NCI-H748 (cell line): ENCODE measurements at regions not wholly inside any gene's neighbourhood (a gene's known extent, or its start where the extent isn't known, plus 50 kb on each side); places are given as distances from the start of the nearest gene placed in this dataset.
"Not testable (repeated sequence)": the region's sequence is repeated elsewhere in the genome, so short reads cannot be mapped to it uniquely, and the experiment has no call there.

Experiments
- DNase-seq: peaks from one replicate; lab custom pipeline; 2025; ENCODE audit not compliant: unreplicated experiment; lab: John Stamatoyannopoulos, UW

DNA sequence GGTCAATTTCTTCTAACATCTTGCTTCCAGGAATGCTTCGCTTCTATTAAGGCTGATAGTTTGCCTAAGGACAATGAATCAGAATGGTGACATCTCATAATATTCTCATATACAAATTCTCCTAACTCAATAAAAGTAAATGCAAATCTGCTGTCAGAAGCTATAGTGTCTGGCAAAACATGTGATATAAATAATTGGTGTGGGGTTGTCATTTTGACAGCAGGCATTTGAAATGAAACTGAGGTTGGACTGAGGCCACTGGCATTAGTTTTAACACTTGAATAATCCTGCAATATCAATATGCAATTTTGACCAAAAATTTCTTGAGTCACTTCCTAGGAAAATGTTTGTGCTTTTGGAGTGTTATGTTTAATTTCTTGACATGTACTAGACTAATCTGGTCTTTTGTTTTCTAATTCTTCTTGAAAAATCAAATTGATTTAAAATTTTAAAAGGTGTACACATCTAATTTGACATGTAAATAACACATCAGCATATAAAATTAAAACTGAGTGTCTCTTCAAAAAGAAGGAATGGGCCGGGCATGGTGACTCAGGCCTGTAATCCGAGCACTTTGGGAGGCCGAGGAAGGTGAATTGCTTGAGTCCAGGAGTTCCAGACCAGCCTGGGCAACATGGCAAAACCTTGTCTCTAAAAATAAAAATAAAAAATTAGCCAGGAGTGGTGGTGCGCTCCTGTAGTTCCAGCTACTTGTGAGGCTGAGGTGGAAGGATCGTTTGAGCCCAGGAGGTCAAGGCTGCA lies 92.3 kb upstream of the BTG1 start:
- no peak for DNase-seq

DNA sequence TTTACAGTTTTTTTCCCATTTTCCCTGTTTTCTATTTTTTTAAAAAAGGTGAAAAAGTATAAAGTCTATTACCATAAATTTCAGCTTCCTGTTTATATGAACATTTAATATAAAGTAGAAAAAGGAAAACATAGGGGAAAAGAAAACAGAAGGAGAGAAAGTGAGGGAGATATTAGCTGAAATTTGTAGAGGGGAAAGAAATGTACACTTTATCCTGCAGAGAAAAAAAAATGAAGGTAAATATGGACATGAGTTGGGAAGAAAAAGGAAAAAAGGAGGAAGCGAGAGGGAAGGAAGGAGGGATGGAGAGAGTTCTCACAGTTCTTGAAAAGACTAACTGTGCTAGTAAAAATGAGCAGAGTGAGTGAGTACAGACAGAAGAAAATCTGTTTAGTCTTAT lies 91.6 kb upstream of the BTG1 start:
- DNase-seq = no peak

DNA sequence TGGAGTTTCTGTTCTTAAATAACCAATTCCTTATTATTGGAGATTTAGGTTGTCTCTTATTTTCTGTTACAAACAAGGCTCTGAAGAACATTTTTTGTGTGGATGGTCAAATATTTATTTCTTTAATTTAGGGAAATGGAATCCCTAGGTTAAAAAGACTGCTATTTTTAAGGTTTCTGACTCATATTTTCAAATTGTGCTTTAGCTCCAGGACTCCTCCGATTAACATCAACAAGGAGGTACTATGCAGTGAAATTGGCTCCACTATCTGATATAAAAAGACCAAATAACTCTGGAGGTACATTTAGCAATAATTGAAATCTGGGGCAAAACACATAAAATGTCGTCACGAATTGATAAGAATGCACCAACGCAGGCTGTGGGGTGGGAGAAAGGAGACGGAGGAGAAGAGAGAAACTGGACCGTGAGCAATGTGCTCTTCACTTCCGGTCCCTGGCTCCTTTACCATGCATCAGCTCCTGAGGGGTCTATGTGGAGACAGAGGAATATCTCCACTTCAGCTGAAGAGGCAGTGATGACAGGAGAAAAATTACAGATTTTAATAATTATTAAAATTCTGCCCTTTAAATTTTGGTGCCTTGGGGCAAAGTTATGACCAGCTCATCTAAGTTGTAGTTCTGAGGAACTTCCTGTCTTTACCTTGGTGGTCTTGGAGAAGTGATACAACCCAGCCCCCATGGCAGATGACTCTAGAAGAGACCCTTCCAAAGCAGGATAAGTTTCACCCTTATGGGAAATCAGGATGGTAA lies 90.2 kb upstream of the BTG1 start:
- no peak for DNase-seq

DNA sequence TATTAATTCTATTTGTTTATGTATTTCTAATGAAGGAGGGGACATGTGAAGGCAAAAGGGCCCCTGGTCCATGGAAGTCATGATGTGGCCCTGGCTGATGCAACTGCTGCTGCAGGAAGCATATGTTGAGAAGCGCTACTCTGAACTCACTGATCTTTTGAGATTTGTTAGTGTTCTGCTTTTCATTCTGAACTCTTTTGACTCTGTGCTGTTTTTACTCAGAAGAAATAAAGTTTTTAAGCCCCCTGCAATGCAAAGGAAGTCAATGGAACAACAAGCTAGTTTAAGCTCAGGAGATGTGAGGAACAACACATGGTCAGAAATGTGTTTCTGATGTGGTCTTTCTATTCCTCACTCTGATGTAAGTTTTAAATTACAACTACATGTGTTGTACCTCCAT lies 88.9 kb upstream of the BTG1 start:
- DNase-seq = no peak

DNA sequence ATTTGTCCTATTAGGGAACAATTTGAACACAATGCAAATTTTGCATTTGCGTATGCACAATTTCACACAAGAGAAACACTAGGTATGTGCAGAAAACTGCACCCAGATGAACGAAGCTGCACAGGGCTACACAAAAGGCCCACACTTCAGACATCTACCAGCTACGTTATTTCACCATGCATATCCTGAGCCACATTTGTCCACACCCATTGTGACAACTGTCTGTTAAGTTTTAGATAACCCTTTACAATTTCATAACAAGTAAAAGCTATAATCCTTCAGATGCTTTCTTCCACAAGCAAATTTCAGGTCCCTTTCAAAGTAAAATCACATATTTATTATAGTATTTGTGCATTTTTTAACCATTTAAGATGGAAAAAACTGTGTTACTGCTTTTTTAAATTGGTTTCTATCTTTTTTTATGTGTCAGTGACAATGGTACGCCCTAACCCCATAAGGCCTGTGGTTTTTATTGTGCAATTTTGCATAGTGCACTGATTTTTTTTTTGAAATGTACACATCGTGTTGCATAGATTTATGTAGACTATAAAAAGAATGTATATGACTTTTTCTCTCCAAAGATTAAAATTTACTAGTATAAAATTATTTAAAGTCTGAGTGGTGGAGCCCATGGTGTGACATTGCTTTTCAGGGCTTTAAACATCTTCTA lies 87.8 kb upstream of the BTG1 start:
- no peak for DNase-seq

DNA sequence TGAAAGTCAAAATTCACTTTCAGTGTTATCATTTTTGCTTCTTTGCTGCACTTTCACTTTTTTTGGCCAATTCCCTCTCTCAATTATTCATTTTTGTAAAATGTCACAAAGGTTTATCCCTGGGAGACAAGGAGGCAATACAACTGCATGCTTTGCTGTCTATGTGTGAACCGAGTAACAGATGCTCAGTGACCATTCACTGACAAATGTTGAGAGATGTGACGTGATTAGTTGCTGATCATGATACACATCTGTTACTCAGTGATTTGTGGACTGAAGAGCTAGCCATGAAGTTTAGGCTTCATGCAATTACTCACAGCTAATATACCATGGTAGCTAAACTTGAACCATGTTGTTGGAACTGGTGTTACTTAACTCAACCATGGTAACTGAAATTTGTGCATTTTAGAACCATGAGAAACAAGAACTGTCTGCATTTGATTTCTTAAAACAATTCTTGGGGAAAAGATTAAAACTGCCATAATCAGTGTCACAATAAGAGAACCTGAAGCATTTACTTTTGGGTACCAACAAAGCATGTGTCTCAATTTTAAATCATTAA lies 86.8 kb upstream of the BTG1 start:
- DNase-seq = not testable (repeated sequence)

DNA sequence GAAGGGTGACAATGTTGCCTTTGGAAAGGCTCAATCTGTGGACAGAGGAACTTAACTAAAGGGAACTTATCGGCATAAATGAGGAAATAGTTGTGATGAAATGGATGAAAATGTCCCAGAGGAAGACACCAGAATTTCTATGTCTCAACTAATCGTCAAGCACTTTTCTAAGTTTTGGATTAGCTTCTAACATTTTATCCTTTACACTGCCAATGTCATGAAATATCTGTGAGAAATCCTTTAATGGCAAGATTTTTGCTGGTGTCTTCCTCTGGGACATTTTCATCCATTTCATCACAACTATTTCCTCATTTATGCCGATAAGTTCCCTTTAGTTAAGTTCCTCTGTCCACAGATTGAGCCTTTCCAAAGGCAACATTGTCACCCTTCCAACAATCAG lies 86.3 kb upstream of the BTG1 start:
- not testable (repeated sequence) for DNase-seq

DNA sequence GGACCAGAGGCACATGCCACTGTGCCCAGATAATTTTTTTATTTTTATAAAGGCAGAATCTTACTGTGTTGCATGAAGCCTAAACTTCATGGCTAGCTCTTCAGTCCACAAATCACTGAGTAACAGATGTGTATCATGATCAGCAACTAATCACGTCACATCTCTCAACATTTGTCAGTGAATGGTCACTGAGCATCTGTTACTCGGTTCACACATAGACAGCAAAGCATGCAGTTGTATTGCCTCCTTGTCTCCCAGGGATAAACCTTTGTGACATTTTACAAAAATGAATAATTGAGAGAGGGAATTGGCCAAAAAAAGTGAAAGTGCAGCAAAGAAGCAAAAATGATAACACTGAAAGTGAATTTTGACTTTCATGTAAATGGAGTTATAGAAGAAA lies 85.9 kb upstream of the BTG1 start:
- not testable (repeated sequence) for DNase-seq

DNA sequence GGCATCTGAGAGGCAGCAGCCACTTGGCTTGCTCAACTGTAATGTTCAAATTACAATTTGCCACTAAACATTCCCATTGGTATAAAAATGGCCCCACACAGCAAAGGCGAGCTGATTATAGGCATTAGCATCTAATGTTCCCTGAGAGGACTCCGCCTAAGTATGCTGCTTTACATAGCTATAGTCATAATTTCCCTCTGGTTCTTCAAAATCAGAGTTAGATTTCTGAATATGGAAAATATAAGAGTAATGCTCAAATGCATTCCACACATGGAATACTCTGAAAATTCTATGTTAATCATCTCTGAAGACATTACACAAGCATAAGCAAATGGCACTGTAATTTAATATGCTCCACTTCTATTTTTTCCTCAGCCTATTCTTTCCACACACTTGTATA lies 83.7 kb upstream of the BTG1 start:
- no peak for DNase-seq

DNA sequence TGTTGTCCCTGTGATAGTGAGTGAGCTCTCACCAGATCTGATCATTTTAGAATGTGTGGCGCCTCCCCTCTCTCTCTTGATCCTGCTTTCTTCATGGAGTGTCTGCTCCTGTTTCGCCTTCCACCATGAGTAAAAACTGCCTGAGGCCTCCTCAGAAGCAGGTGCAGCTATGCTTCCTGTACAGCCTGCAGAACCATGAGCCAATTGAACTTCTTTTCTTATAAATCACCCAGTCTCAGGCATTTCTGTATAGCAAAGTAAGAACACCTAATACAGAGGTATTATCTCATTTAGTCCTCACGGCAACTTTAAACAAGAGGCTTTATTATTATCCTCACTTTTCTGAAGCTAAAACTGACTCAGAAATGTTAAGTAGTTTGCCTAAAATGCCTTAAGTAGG lies 81.3 kb upstream of the BTG1 start:
- no peak for DNase-seq

DNA sequence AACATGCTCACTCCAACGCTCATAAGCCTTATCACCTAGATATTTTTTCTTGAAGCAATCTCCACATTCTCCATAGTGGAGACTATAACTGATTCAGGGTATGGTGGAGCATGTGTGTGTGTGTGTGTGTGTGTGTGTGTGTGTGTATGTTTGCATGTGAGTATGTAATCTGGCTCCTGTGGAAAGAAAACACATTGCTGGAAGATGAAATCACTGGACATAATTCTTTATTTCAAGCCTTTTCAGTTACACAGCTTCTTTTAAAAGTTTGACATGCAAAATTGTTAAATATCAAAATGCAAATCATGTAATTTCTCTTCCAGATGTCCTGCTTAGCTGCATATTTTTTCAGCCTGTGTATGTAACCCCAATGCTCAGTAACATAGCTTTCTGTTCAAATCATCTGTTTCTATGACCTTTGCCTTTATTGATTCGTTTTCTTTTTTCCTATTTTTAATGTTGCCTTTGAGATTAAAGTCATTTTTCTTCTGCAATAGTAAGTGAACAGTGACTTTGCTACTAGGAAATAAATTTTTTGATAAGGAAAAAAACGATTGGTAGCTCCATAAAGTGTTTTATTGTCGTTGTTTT lies 80.5 kb upstream of the BTG1 start:
- DNase-seq = no peak

DNA sequence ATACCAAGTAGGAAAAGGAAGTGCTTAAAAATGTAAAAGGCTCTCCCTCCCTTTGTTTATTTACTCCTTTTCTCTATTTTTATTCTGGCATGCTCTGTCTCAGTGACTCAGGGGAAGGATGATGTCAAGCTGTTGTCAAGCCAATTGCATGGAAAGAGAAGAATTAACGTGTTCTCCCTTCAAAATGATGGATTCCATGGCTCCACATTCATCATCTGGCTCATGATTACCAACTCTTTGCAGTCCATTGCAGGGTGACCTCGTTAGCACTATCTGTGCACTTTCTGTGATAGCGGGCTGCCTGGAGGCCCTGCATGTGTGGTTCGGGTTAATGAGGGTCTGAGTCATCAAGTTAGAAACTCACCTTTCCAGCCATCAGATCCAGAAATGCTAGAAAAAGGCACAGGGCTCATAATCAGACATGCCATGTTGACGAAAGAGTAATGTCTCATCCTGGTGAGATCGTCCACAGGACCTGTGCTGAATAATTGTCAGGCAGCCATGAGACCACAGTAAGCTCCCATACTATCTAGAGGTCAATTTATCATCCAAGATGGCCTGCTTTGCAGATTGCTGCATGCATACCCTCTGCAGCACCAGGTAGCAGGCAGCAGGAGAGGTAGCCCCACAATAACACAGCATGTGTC lies 79.2 kb upstream of the BTG1 start:
- DNase-seq = no peak

DNA sequence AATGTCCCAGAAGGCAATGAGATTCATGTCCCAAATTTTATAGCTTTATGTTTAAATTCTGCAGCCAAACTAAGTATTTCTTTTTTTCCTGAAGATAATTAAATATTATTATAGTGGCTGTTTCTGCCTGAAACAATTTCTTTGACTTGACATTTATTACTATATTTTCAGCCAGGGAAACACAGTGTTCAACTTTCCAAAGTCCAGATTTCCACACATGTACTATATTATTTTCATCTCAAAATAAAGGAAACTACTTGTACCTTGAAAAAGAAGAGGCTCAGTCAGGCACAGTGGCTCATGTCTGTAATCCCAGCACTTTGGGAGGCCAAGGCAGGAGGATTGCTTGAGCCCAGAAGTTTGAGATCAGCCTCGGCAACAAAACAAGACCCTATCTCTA lies 77.8 kb upstream of the BTG1 start:
- no peak for DNase-seq

DNA sequence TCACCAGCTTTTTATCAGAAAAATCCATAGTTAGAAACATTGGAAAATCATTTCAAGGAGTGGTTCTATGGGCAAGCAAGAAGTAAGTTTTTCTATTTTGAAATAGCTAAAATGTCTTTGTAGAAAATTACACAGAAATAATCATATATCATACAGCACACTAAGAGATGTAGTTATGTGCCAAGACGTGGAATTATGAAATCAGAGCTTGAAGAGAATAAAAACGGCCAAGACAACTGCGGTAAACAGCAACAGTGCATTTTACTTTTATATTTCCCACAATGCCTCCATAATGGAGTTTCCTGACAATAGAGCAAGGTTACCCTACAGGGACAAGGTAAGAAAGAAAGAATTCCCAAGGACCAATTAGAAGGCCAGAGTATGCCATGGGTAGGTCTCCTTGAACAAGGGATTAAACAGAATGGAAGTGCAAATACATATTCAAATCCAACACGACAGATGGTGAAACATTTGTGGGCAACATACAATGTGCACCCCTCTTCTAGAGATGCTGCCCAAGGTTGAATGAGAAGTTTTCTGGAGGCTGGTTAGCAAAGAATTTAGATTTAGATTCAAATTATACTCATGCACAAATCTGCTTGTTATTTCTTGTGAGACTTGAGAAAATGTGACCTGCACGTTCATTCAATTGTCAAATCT lies 76.1 kb upstream of the BTG1 start:
- no peak for DNase-seq

DNA sequence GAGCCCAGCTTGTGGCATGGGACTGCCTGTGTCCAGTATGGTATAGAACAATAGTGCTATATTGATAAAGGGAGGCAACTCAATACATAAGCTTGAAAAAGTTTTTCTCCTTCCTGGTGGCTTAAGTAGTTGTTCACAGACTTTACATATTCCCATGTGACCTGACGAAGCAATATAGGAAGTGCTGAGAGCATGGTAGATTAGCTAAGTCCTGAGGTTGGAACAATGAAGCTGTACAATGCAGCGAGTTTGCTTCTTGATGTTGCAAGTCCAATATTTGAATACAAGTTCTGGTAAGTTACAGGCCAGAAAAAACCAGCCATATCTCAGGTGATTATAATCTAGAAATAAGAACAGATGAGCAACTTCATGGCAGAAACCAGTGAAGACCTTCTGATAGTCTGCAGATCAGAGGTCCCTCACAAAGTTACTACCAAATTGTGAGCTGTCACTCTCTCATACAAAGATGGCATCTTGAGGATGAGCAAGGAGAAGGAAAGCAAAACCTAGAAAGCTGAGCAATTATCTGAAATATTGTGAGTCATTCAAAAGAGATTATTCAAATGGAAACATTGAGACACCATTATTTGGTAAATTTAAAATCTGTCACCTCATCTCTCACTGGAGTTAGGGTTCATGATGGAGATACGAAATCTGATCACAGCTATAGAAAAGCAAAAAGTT lies 72.9 kb upstream of the BTG1 start:
- DNase-seq = no peak

DNA sequence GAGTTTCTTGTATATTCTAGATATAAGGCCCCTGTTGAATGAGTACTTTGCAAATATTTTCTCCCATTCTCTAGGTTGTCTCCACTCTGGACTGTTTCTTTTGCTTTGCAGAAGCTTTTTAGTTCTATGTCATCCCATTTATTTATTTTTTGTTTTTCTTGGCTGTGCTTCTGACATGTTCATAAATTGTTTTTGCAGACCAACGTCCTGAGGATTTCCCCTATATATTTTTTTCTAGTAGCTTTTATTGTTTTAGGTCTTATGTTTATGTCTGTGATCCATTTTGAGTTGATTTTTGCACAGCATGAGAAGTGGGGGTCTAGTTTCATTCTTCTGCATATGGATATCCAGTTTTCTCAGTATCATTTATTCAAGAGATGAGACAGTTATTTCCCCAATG lies 70.4 kb upstream of the BTG1 start:
- DNase-seq = no peak

DNA sequence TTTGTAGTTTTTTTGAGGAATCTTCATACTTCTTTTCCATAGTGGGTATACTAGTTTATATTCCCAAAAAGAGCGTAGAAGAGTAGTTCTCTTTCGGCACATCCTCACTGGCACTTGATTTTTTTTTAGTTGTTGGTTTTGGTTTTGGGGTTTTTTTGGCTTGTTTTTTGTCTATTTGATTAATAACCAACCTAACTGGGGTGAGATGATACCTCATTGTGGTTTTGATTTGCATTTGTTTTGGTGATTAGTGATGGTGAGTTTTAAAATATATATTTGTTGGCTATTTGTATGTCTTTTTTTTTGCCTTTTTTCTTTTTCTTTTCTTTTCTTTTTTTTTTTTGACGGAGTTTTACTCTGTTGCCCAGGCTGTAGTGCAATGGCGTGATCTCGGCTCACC lies 69.7 kb upstream of the BTG1 start:
- DNase-seq = no peak

DNA sequence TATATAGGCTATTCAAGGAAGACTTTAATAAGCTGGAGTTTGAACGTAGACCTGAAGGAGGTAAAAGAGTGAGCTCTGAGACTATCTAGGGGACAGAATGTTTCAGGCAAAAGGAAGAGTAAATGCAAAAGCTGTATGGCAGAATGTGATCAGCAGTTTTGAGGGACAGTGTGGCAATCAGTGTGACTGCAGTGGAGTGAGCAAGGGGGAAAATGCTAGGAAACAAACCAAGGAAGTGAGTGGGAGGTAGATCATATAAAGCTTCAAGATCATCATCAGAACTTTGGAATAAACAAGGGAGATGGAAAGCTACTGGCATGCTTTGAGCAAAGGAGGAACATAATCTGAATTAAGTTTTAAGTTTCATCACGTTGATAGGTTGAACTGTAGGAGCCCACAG lies 67.5 kb upstream of the BTG1 start:
- no peak for DNase-seq

DNA sequence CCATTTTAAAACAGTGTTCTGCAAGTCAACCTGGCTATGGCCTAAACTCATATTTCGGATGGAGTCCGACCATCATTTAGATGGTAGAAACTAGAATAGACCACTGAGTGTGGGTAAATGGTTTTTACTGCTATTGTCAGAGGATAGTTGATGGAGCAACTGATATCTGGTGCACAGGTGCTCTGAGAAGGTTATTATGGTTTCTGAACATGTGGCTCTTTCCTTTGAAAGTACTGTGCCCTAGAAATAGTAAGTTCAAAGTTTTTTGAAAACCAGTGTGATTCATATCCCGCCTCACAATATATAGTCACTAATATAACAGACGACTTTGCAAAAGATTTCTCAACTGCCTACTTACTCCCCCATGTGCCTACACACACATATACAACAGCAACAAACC lies 64.4 kb upstream of the BTG1 start:
- DNase-seq = no peak

DNA sequence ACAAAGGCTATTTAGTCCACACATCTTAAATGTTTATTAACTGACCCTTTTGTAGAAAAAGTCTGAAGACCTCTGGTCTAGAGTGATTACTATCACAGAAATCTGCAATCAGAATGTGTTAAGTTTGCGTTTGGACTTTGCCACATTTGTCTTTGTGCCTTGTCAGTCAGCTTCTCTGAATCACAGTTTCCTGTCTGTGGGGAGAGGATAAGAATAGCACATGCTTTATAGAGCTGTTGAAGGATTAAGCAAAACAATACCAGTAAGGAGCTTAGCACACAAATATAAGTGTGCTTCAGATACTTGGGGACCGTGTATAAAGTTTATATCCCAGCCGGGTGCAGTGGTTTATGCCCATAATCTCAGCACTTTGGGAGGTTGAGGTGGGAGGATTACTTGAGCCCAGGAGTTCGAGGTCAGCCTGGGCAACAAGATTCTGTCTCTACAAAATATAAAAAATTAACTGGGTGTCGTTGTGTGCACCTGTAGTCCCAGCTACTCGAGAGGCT lies 63.0 kb upstream of the BTG1 start:
- DNase-seq = no peak
